ENCODE measurements at regions not wholly inside any gene's neighbourhood (a gene's known extent, or its start where the extent isn't known, plus 50 kb on each side); places are given as distances from the start of the nearest gene placed in this dataset.

DNA sequence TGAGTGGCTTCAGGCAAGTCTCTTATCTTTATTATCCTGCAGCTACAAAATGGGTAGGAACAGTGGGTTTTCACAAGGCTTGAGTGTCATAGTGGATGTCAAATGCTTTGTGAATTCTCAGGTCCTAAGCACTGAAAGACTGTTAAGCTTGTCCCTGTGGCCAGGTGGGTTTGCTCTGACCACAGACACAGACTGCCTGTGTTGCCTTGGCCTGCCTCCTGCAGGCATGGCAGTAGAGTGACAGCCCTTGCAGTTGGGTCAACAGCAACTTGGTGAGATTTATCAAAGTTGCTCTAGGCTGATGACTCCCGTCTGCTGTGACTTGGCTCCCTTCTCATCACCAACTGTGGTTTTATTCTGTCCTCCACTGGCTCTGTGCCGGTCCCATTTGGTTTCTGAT lies 520.0 kb upstream of the CCDC196 start:
- TF ChIP-seq, protein P1, sequence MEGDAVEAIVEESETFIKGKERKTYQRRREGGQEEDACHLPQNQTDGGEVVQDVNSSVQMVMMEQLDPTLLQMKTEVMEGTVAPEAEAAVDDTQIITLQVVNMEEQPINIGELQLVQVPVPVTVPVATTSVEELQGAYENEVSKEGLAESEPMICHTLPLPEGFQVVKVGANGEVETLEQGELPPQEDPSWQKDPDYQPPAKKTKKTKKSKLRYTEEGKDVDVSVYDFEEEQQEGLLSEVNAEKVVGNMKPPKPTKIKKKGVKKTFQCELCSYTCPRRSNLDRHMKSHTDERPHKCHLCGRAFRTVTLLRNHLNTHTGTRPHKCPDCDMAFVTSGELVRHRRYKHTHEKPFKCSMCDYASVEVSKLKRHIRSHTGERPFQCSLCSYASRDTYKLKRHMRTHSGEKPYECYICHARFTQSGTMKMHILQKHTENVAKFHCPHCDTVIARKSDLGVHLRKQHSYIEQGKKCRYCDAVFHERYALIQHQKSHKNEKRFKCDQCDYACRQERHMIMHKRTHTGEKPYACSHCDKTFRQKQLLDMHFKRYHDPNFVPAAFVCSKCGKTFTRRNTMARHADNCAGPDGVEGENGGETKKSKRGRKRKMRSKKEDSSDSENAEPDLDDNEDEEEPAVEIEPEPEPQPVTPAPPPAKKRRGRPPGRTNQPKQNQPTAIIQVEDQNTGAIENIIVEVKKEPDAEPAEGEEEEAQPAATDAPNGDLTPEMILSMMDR (IDR thresholded peaks at IDR 0.05; ENCODE audit: poor library complexity), result no peak
- no peak for TF ChIP-seq EZH2 (IDR thresholded peaks at IDR 0.05; ENCODE audit: borderline replicate concordance)

Data from hepatocyte (in vitro differentiated cells).